ENCODE measurements at regions not wholly inside any gene's neighbourhood (a gene's known extent, or its start where the extent isn't known, plus 50 kb on each side); places are given as distances from the start of the nearest gene placed in this dataset.

GRCh38 chr6:140872885-140873284 is 1259.8 kb upstream of the GJE1 start:
- no peaks in the 10 kb centered on the region for H3K27me3 ChIP-seq (ENCODE audit: control insufficient read depth in 1 of 2, insufficient read depth in 2 of 2, low read length in 1 of 2)
- intact Hi-C loops (cut with DNase I): no loop called here
- H3K36me3 ChIP-seq (ENCODE audit: control insufficient read depth in 1 of 2, insufficient read depth in 2 of 2, low read length in 1 of 2): no peaks in the 10 kb centered on the region
- no peak overlapping the region for H3K27ac ChIP-seq (ENCODE audit: low read depth in 1 of 2, low read length in 2 of 2)
- H3K4me1 ChIP-seq (ENCODE audit: control insufficient read depth in 1 of 2, insufficient read depth in 2 of 2, low read length in 2 of 2): no peaks in the 10 kb centered on the region
- no peaks in the 10 kb centered on the region for H3K9me3 ChIP-seq (ENCODE audit: control insufficient read depth, low read length)
- H3K4me3 ChIP-seq (ENCODE audit: low read length in 2 of 2): no peak overlapping the region
- DNase-seq (no peak), ATAC-seq (ENCODE audit: low FRiP score) (no peak)

- no peak for DNase-seq
- ATAC-seq (ENCODE audit: low FRiP score): no peak
- intact Hi-C loops (cut with DNase I): no loop called here
Measured at GRCh38 chr6:140871911-140872310, 1260.8 kb upstream of the GJE1 start.

GRCh38 chr6:140867336-140867735 is 1265.4 kb upstream of the GJE1 start:
- no peak overlapping the region for H3K27ac ChIP-seq (ENCODE audit: low read depth in 1 of 2, low read length in 2 of 2)
- H3K36me3 ChIP-seq (ENCODE audit: control insufficient read depth in 1 of 2, insufficient read depth in 2 of 2, low read length in 1 of 2): no peaks in the 10 kb centered on the region
- H3K4me1 ChIP-seq (ENCODE audit: control insufficient read depth in 1 of 2, insufficient read depth in 2 of 2, low read length in 2 of 2): no peaks in the 10 kb centered on the region
- H3K9me3 ChIP-seq (ENCODE audit: control insufficient read depth, low read length): no peaks in the 10 kb centered on the region
- no peak for ATAC-seq (ENCODE audit: low FRiP score)
- no peak overlapping the region for H3K4me3 ChIP-seq (ENCODE audit: low read length in 2 of 2)
- intact Hi-C loops (cut with DNase I): no loop called here
- no peak for DNase-seq
- H3K27me3 ChIP-seq (ENCODE audit: control insufficient read depth in 1 of 2, insufficient read depth in 2 of 2, low read length in 1 of 2): no peaks in the 10 kb centered on the region

More at GRCh38 chr6:140871911-140872310, 1260.8 kb upstream of the GJE1 start:
- no peaks in the 10 kb centered on the region for H3K27me3 ChIP-seq (ENCODE audit: control insufficient read depth in 1 of 2, insufficient read depth in 2 of 2, low read length in 1 of 2)
- H3K9me3 ChIP-seq (ENCODE audit: control insufficient read depth, low read length): no peaks in the 10 kb centered on the region
- H3K4me3 ChIP-seq (ENCODE audit: low read length in 2 of 2): no peak overlapping the region
- no peaks in the 10 kb centered on the region for H3K36me3 ChIP-seq (ENCODE audit: control insufficient read depth in 1 of 2, insufficient read depth in 2 of 2, low read length in 1 of 2)
- no peaks in the 10 kb centered on the region for H3K4me1 ChIP-seq (ENCODE audit: control insufficient read depth in 1 of 2, insufficient read depth in 2 of 2, low read length in 2 of 2)
- no peak overlapping the region for H3K27ac ChIP-seq (ENCODE audit: low read depth in 1 of 2, low read length in 2 of 2)

- ATAC-seq (ENCODE audit: low FRiP score) (peak; percentile 33), DNase-seq (no peak)
- intact Hi-C loops (cut with DNase I): no loop called here
- Histone ChIP-seq H3K4me3 (ENCODE audit: low read length in 2 of 2) (no peak overlapping the region), H3K27me3 (ENCODE audit: control insufficient read depth in 1 of 2, insufficient read depth in 2 of 2, low read length in 1 of 2) (no peaks in the 10 kb centered on the region), H3K9me3 (ENCODE audit: control insufficient read depth, low read length) (no peaks in the 10 kb centered on the region), H3K4me1 (ENCODE audit: control insufficient read depth in 1 of 2, insufficient read depth in 2 of 2, low read length in 2 of 2) (no peaks in the 10 kb centered on the region), H3K27ac (ENCODE audit: low read depth in 1 of 2, low read length in 2 of 2) (no peak overlapping the region), H3K36me3 (ENCODE audit: control insufficient read depth in 1 of 2, insufficient read depth in 2 of 2, low read length in 1 of 2) (no peaks in the 10 kb centered on the region)
- WGBS, 2 donors: 81 to 88% methylated on average over 10 of the region's 10 CpGs
Measured at GRCh38 chr6:140858381-140858971, 1274.2 kb upstream of the GJE1 start.

GRCh38 chr6:140857739-140858380 is 1274.9 kb upstream of the GJE1 start:
- Histone ChIP-seq H3K9me3 (ENCODE audit: control insufficient read depth, low read length) (no peaks in the 10 kb centered on the region), H3K27ac (ENCODE audit: low read depth in 1 of 2, low read length in 2 of 2) (no peak overlapping the region), H3K27me3 (ENCODE audit: control insufficient read depth in 1 of 2, insufficient read depth in 2 of 2, low read length in 1 of 2) (no peaks in the 10 kb centered on the region), H3K36me3 (ENCODE audit: control insufficient read depth in 1 of 2, insufficient read depth in 2 of 2, low read length in 1 of 2) (no peaks in the 10 kb centered on the region), H3K4me3 (ENCODE audit: low read length in 2 of 2) (no peak overlapping the region), H3K4me1 (ENCODE audit: control insufficient read depth in 1 of 2, insufficient read depth in 2 of 2, low read length in 2 of 2) (no peaks in the 10 kb centered on the region)
- ATAC-seq (ENCODE audit: low FRiP score): no peak
- DNase-seq: no peak
- 57 to 68% methylated on average over 1 of the region's 1 CpG for WGBS, 2 donors
- intact Hi-C loops (cut with DNase I): no loop called here

GRCh38 chr6:140855520-140855919 is 1277.2 kb upstream of the GJE1 start:
- no peak for ATAC-seq (ENCODE audit: low FRiP score)
- no peak for DNase-seq
- intact Hi-C loops (cut with DNase I): no loop called here
- no peak overlapping the region for H3K27ac ChIP-seq (ENCODE audit: low read depth in 1 of 2, low read length in 2 of 2)
- no peaks in the 10 kb centered on the region for H3K4me1 ChIP-seq (ENCODE audit: control insufficient read depth in 1 of 2, insufficient read depth in 2 of 2, low read length in 2 of 2)
- H3K27me3 ChIP-seq (ENCODE audit: control insufficient read depth in 1 of 2, insufficient read depth in 2 of 2, low read length in 1 of 2): no peaks in the 10 kb centered on the region
- no peaks in the 10 kb centered on the region for H3K9me3 ChIP-seq (ENCODE audit: control insufficient read depth, low read length)
- H3K36me3 ChIP-seq (ENCODE audit: control insufficient read depth in 1 of 2, insufficient read depth in 2 of 2, low read length in 1 of 2): no peaks in the 10 kb centered on the region
- no peak overlapping the region for H3K4me3 ChIP-seq (ENCODE audit: low read length in 2 of 2)

GRCh38 chr6:140854318-140854717 is 1278.4 kb upstream of the GJE1 start:
- H3K4me3 ChIP-seq (ENCODE audit: low read length in 2 of 2): no peak overlapping the region
- H3K4me1 ChIP-seq (ENCODE audit: control insufficient read depth in 1 of 2, insufficient read depth in 2 of 2, low read length in 2 of 2): no peaks in the 10 kb centered on the region
- no peaks in the 10 kb centered on the region for H3K36me3 ChIP-seq (ENCODE audit: control insufficient read depth in 1 of 2, insufficient read depth in 2 of 2, low read length in 1 of 2)
- DNase-seq (no peak), ATAC-seq (ENCODE audit: low FRiP score) (no peak)
- intact Hi-C loops (cut with DNase I): no loop called here
- H3K27me3 ChIP-seq (ENCODE audit: control insufficient read depth in 1 of 2, insufficient read depth in 2 of 2, low read length in 1 of 2): no peaks in the 10 kb centered on the region
- H3K27ac ChIP-seq (ENCODE audit: low read depth in 1 of 2, low read length in 2 of 2): no peak overlapping the region
- no peaks in the 10 kb centered on the region for H3K9me3 ChIP-seq (ENCODE audit: control insufficient read depth, low read length)
- 74 to 83% methylated on average over 1 of the region's 1 CpG for WGBS, 2 donors

GRCh38 chr6:140850438-140850837 is 1282.3 kb upstream of the GJE1 start:
- intact Hi-C loops (cut with DNase I): no loop called here
- no peak for ATAC-seq (ENCODE audit: low FRiP score)
- no peaks in the 10 kb centered on the region for H3K9me3 ChIP-seq (ENCODE audit: control insufficient read depth, low read length)
- H3K4me3 ChIP-seq (ENCODE audit: low read length in 2 of 2): no peak overlapping the region
- H3K36me3 ChIP-seq (ENCODE audit: control insufficient read depth in 1 of 2, insufficient read depth in 2 of 2, low read length in 1 of 2): no peaks in the 10 kb centered on the region
- H3K4me1 ChIP-seq (ENCODE audit: control insufficient read depth in 1 of 2, insufficient read depth in 2 of 2, low read length in 2 of 2): peaks cover 2% of the 10 kb centered on the region in 2 donors
- 71 to 73% methylated on average over 1 of the region's 1 CpG for WGBS, 2 donors
- H3K27me3 ChIP-seq (ENCODE audit: control insufficient read depth in 1 of 2, insufficient read depth in 2 of 2, low read length in 1 of 2): no peaks in the 10 kb centered on the region
- H3K27ac ChIP-seq (ENCODE audit: low read depth in 1 of 2, low read length in 2 of 2): no peak overlapping the region
- DNase-seq: no peak

- no peak for ATAC-seq (ENCODE audit: low FRiP score)
- no peak overlapping the region for H3K4me3 ChIP-seq (ENCODE audit: low read length in 2 of 2)
- H3K9me3 ChIP-seq (ENCODE audit: control insufficient read depth, low read length): no peaks in the 10 kb centered on the region
- intact Hi-C loops (cut with DNase I): no loop called here
- H3K4me1 ChIP-seq (ENCODE audit: control insufficient read depth in 1 of 2, insufficient read depth in 2 of 2, low read length in 2 of 2): peaks cover 2% of the 10 kb centered on the region in 2 donors
- no peaks in the 10 kb centered on the region for H3K36me3 ChIP-seq (ENCODE audit: control insufficient read depth in 1 of 2, insufficient read depth in 2 of 2, low read length in 1 of 2)
- no peaks in the 10 kb centered on the region for H3K27me3 ChIP-seq (ENCODE audit: control insufficient read depth in 1 of 2, insufficient read depth in 2 of 2, low read length in 1 of 2)
- DNase-seq: no peak
- 0 to 4% methylated on average over 1 of the region's 1 CpG for WGBS, 2 donors
- H3K27ac ChIP-seq (ENCODE audit: low read depth in 1 of 2, low read length in 2 of 2): no peak overlapping the region
Measured at GRCh38 chr6:140849456-140849855, 1283.3 kb upstream of the GJE1 start.
